ENCODE measurements at regions not wholly inside any gene's neighbourhood (a gene's known extent, or its start where the extent isn't known, plus 50 kb on each side); places are given as distances from the start of the nearest gene placed in this dataset.
"Not testable (repeated sequence)": the region's sequence is repeated elsewhere in the genome, so short reads cannot be mapped to it uniquely, and the experiment has no call there.

GRCh38 chr12:68478516-68479260 is 132.0 kb upstream of the RAP1B start:
- DNase-seq (ENCODE audit: low read depth in 2 of 2): no peak

DNA sequence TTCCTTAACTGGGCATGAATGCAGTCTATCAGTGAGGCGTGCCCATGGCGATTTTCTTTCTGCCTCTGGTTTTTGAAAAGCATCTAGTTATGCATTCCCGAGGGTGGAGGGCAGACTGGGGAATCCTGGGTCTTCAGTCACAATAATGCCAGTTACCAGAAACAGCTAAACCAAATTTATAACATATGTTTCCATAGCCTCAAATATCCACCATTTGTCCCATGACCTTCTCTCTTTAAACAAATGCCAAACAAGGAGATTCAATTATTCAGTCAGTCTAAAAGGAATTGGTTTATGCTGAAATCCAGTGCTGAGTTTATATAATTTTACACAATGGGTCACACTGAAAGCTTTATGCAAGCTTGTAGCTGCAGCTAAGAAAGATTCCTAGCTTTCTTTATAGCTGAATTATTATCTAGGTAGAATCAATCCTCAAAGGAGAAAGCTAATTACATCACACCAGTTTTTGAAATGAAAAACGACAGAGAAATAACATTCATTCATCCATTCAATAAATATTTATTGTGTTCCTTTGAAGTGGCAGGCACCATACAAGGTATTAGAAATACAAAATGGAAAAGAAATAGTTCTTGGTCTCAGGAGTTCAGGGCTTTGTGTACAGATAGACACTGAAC is 131.3 kb upstream of the RAP1B start:
- DNase-seq (ENCODE audit: low read depth in 2 of 2): no peak

DNA sequence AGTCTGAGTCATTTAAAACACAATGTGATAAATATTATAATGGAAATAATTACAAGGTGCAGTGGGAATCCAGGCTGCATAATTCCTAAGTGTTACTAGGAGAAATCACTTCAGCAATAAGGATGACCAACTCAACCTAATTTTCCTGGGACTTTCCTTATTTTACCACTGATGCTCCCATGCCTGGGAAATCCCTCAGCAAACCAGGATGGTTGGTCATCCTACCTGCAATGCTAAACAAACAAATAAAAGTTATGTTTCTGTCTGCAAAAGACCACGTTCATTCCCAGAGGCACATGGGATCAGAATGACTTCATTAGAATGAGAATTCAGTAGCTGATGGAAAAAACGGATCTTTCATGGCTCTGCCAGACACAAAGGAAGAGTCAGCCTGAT is 130.8 kb upstream of the RAP1B start:
- no peak for DNase-seq (ENCODE audit: low read depth in 2 of 2)

- DNase-seq (ENCODE audit: low read depth in 2 of 2): no peak
Measured at GRCh38 chr12:68480526-68480925, 130.2 kb upstream of the RAP1B start.

GRCh38 chr12:68481181-68481941 is 129.3 kb upstream of the RAP1B start:
- DNase-seq (ENCODE audit: low read depth in 2 of 2): no peak

DNA sequence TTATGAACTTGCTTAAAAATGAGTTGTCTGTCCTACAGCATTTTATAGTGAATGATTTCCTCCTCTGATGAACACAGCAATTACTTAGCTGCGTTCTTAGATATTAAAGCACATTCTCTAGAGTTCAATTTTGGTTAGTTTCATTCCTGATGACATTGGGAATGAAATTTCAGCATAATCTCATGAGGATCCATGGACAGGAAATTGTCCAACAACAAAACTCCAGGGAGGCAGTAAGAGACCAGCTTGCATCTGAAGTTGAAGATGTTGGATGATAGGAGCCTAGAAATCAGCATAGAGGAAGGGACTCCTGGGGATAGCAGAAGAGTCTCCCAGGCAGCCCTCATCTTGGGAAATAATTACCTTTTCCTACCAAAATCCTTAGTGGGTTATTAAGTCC is 128.7 kb upstream of the RAP1B start:
- no peak for DNase-seq (ENCODE audit: low read depth in 2 of 2)

DNA sequence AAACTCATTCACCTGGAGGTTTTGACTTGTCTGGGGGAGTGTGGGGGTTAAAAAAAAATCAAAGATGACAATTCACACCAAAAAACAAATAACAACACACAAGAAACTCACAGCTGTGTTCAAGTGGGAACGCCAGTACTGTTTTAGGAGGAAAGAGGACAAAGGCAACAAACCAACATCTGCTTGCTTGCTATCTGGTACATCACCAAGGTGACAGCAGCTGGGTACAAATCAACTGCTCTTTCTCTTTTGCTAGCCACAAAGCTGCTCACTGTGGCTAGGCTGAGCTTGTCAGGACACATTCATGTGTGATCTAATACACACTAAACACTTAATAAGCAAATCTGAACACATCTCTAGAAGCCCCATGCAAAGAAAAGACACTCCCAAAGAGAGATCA is 128.0 kb upstream of the RAP1B start:
- DNase-seq (ENCODE audit: low read depth in 2 of 2): no peak

DNA sequence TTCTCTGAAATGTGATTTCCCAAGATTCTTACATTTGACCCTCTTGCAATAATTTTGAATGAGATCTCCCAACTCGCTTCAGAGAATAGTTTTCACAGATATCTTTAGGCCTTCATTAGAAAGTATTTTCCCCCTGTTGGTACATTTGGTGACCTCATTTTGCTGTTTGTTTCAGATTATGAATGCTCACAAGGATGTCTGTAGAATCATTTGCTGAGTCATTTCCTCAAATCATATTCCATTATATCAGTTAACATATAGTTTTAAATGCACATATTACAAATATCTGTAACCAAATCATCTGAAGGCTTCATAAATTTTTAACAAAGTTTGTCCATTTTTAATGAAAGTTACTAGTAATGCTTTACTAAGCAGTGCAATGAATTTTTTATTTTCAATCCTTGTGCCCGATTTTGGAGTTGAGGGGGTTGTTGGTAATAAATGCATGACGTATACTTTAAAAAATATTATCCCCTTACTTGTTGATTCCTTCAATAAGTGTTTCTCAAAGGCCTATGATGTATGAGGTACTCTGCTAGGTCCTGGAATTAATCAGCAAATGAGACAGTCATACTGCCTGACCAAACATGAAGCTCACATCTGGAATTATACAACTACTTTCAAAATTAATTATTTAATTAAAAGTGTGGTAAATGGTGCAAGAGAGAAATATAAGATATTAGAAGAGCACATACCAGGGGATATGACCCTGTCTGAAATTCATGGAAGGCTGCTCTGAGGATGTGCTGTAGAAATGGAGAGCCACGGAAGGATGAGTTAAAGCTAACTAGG is 126.9 kb upstream of the RAP1B start:
- no peak for DNase-seq (ENCODE audit: low read depth in 2 of 2)

- DNase-seq (ENCODE audit: low read depth in 2 of 2): not testable (repeated sequence)
Measured at GRCh38 chr12:68484578-68484977, 126.1 kb upstream of the RAP1B start.

- DNase-seq (ENCODE audit: low read depth in 2 of 2): not testable (repeated sequence)
Measured at GRCh38 chr12:68486449-68486848, 124.2 kb upstream of the RAP1B start.

DNA sequence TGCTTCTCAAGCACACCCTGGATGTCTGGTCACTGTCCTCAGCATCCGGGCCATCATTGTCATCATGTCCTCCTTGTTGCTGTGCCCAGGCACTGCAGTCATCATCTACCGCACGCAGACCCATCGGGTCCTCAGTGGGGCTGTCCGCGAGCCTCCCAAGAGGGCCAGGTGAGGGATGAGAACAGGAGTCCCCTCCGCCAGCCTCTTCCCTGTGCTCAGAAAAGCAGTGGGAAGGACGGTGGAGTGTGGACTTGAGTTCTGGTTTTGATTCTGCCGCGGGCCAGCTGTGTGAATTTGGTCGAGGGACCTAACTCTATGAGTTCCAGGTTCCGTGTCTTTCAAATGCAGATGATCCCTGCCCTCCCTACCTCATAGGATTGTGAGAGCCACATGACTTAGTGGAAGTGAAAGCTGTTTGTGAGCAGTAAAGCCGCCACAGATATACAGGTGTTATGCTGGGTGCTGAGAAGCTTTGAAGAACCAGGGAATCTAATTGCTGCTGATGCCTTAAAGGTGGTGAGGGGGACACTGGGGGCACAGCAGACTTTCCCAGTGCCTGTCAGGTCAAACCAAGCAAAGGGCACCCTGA is 122.9 kb upstream of the RAP1B start:
- DNase-seq (ENCODE audit: low read depth in 2 of 2): no peak

DNA sequence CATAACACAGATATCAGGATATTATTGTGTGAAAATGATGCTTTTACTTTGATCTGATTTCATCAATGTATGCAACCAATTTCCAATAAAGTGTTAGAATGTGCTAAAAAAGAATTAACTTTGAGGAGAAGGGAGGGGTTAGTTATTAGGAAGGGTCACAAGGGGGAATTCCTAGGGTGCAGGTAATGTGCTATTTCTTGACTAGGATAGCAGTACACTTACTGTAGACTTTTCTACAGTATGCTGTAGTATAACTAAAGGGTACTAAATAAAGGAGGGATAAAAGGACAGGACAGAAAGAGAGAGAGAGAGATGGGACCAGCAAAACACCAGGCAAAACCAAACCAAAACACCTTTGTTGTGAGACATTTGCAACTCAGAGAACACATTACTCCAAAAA is 121.4 kb upstream of the RAP1B start:
- DNase-seq (ENCODE audit: low read depth in 2 of 2): no peak

DNA sequence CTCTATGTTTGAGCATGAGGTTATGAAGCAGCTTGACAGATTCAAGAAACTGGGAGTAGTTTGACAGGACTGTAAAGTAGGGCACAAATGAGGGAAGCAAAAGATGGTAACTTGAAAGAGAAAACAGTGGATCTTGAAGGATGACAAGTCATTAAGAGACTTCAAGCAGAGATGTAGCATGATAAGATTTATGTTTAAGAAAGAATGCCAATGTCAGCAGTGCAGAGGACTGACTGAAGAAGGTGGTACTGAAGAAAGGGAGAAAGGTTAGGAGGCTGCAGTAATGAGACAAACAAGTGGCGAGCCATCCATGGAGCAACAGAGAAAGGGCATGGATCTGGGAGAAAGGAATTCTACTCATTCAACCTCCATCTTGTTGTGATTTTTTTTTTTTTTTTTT is 120.2 kb upstream of the RAP1B start:
- no peak for DNase-seq (ENCODE audit: low read depth in 2 of 2)

GRCh38 chr12:68491204-68491960 is 119.3 kb upstream of the RAP1B start:
- DNase-seq (ENCODE audit: low read depth in 2 of 2): no peak

GRCh38 chr12:68495336-68496070 is 115.2 kb upstream of the RAP1B start:
- no peak for DNase-seq (ENCODE audit: low read depth in 2 of 2)

DNA sequence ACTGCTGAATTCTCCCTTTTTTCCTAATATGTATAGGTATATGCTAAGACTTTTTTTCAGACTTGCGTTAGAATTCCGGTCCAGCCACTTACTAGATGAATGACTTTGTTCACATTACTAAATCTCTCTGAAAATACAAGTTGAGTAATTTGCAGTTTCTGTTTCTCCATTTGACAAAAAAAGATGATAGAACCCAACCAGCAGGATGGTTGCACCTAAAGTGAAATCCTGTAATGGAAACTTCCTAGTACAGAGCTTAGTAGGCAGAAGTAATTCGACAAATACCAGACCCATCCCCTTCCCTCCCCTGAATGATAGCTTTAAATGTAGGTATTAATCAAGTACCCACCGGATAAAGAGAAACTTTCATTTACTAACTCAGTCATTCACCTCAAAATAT is 113.6 kb upstream of the RAP1B start:
- DNase-seq (ENCODE audit: low read depth in 2 of 2): no peak

DNA sequence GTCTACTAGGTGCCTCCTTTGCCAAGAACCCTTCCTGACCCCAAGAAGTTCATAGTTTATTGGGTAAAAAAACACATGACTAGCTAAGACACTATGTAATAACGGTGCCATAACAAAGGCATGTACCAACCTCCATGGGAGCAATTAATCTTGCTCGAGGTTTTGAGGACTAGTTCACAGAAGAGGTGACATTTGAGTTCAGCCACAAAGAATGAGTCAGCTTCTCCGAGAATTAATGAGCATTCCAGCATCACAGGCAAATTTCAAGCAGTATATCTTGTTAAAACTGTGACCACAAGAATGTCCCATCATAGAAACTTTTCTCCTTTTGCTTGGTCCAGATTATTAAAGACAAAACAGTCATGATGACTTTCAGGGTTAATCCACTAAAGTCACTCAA is 113.0 kb upstream of the RAP1B start:
- DNase-seq (ENCODE audit: low read depth in 2 of 2): no peak

- DNase-seq (ENCODE audit: low read depth in 2 of 2): no peak
Measured at GRCh38 chr12:68498736-68499135, 112.0 kb upstream of the RAP1B start.

DNA sequence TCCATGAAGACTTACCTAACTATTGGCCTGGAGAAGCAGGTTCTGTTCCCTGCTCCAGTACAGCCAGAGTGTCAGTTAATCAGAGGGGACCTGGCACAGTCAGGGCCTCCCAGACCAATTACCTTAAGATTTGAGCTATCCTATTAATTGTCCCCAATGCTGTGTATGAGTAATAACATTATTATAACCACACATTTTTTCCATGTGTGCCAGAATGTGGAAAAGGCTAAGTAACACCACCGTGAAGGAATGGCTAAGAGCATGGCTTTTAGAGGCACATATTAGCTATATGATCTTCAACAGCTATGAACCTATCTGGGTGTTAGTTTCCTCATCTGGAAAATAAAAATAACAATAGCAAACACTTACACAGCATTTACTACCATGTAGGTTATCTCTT is 111.1 kb upstream of the RAP1B start:
- DNase-seq (ENCODE audit: low read depth in 2 of 2): no peak

DNA sequence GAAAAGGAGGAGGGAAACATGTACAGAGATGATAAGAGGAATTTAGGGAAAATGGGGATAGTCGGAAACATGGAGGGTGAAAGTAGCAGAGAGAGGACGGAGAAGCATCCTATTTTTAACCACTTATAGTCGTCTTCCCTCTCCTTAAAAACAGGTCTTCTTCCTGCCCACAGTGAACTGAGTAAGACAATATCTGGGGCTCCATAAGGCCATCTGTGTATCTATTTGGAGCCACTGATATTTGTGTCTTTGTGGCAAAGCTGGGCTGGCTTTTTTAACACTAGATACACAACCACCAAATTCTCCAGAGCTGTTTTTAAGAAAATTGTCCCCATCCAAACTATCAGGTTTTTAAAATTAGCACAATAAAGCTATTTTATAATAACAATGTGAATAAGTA is 109.5 kb upstream of the RAP1B start:
- DNase-seq (ENCODE audit: low read depth in 2 of 2): no peak

Measured in stimulated activated CD8-positive, alpha-beta memory T cell treated with anti-CD3 and anti-CD28 coated beads, Interleukin-2, amount 100 ng/mL, for 1 hour (primary cell).